ENCODE measurements at regions not wholly inside any gene's neighbourhood (a gene's known extent, or its start where the extent isn't known, plus 50 kb on each side); places are given as distances from the start of the nearest gene placed in this dataset.
A peak's percentile ranks its signal among the peaks of the same experiment; 100 is the strongest.

DNA sequence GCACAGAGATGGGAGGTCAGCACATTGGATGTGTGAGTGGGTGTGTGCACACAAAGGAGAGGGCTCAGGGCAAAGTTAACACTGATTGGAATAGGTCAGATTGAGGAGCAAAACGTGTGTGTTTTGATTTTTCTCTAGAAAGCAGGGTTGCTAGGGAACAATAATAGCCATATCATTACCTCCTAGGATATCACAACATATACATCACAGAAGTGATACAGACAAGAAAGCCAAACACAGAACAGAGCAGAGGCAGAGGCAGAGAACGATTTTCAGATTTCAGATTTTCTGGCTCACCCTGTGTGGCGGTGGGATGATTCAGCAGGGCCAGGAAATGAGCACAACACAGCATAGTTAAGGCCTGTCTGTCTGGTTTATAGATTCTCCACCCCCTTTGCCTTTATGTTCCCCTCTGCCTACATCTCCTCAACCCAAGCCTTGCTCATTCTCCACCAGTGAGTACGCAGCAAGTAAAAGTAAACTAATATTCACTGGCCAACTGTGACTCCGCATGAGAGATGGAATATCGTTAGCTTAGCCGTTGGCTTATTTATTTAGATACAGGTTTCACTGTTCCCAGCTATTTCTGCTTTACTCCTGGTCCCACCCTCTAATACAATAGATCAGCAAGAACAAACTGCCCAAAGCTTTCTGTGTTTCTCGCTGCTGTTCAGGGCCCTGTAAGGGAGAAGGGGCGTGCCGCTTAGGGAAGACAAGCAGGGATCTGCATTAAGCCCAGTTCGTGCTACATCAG, 182.7 kb upstream of the TSC22D1 start:
- TF ChIP-seq, protein P1, sequence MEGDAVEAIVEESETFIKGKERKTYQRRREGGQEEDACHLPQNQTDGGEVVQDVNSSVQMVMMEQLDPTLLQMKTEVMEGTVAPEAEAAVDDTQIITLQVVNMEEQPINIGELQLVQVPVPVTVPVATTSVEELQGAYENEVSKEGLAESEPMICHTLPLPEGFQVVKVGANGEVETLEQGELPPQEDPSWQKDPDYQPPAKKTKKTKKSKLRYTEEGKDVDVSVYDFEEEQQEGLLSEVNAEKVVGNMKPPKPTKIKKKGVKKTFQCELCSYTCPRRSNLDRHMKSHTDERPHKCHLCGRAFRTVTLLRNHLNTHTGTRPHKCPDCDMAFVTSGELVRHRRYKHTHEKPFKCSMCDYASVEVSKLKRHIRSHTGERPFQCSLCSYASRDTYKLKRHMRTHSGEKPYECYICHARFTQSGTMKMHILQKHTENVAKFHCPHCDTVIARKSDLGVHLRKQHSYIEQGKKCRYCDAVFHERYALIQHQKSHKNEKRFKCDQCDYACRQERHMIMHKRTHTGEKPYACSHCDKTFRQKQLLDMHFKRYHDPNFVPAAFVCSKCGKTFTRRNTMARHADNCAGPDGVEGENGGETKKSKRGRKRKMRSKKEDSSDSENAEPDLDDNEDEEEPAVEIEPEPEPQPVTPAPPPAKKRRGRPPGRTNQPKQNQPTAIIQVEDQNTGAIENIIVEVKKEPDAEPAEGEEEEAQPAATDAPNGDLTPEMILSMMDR (IDR thresholded peaks at IDR 0.05; ENCODE audit: insufficient read depth, low read length, missing control alignments): no peak
- ChIA-PET POLR2A (no interaction called here), CTCF (no interaction called here)
- no peak overlapping the region for H3K4me3 ChIP-seq (ENCODE audit: low read depth, low read length)
- DNase-seq (ENCODE audit: low read depth, low spot score): peak; percentile 87

DNA sequence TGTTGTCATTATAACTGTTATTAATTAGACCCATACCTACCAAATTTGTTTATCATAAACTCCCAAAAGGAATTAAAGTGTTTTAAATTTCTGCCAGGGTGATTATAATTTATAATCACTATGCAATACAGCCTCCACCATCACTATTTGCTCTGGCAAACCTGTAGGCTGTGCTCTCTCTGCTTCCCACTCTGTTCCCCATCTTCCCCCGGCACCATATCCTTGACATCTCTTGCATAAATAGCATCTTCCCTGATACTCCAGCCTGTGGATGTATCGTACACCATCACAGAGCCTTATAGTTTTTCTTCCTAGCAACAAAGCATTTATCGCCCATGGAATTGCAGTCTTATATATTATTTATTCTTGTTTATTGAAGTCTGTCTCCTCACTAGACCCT, 181.5 kb upstream of the TSC22D1 start:
- ChIA-PET POLR2A (no interaction called here), CTCF (no interaction called here)
- H3K4me3 ChIP-seq (ENCODE audit: low read depth, low read length): no peak overlapping the region
- TF ChIP-seq, protein P1 (IDR thresholded peaks at IDR 0.05; ENCODE audit: insufficient read depth, low read length, missing control alignments): no peak
- DNase-seq (ENCODE audit: low read depth, low spot score): no peak

DNA sequence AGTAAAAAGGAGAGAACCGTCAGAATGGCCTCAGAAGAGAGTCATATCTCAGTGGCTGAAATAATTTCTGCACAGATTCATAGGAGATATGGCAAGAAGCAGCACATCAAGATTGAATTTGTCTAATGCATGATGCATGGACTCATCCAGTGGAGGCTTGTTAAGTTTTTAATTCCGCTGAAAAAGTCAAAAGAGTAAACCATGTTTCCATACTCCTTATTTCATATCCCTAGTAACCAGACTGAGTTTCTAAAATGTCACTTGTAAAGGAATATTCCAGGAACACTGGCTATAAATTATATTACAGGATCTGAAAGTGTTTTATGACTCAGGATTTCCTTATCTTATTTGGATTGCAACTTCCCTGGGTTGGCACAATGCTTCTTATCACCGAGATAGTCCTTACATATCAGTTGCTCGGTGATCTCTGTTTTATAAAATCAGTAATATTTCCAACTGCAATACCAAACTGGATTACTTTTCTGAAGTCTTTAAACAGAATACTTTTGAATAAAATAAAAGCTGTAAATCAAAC, 180.2 kb upstream of the TSC22D1 start:
- no peak overlapping the region for H3K4me3 ChIP-seq (ENCODE audit: low read depth, low read length)
- CTCF ChIA-PET: interaction anchor here (1.3 to 1.4 kb wide), 2 partner anchors 9 to 162 kb away, joined by 3 read pairs; no protein-coding TSS in a partner anchor
- POLR2A ChIA-PET: no interaction called here
- DNase-seq (ENCODE audit: low read depth, low spot score): no peak
- TF ChIP-seq, protein P1 (IDR thresholded peaks at IDR 0.05; ENCODE audit: insufficient read depth, low read length, missing control alignments): no peak

DNA sequence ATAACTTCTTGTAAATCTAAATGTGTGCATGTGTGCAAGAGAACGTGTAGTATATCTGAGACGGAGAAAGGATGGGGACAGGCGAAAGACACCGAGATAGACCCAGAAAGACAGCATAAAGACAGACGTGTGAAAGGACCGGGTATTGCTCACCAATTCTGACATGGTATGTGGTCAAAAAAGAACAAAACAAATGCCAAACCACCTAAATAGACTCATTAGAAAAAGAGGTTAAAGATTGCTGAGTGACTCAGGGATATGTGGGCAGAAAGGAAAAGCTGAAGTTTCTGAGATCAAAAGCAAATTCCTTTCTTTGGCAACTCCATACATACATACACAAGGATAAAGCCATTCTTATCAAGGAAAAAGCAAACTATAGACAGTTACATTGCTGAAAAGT, 179.7 kb upstream of the TSC22D1 start:
- CTCF ChIA-PET: interaction anchor here (1.4 kb wide), 1 partner anchor 9 kb away, joined by 3 read pairs; no protein-coding TSS in a partner anchor
- POLR2A ChIA-PET: no interaction called here

DNA sequence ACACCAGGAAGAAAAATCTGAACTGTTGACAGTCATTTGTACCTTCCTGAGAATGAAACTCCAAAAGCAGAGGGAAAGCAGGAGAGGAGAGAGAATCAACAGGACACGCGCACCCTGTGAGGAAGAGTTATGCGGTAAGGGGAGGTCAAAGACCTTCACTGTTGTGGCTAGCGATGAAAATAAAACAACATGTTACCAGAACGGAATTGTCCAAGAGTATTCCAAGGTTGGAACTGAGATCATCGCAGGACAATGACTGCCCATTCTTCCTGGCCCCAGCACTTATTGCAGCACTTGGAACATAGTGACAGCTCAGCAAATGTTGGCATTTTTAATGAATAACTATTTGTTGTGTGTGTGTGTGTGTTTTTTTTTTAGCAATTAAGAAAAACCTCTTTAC, 176.0 kb upstream of the TSC22D1 start:
- H3K4me3 ChIP-seq (ENCODE audit: low read depth, low read length): no peak overlapping the region
- ChIA-PET POLR2A (interaction anchor here (0.6 kb wide), 1 partner anchor 229 kb away, joined by 3 read pairs; no protein-coding TSS in a partner anchor), CTCF (interaction anchor here (1.0 kb wide), 1 partner anchor 136 kb away, joined by 3 read pairs; no protein-coding TSS in a partner anchor)
- TF ChIP-seq, protein P1 (IDR thresholded peaks at IDR 0.05; ENCODE audit: insufficient read depth, low read length, missing control alignments): no peak
- DNase-seq (ENCODE audit: low read depth, low spot score): no peak

More for the DNA sequence above, 179.7 kb upstream of the TSC22D1 start:
- no peak for DNase-seq (ENCODE audit: low read depth, low spot score)
- H3K4me3 ChIP-seq (ENCODE audit: low read depth, low read length): no peak overlapping the region
- TF ChIP-seq, protein P1 (IDR thresholded peaks at IDR 0.05; ENCODE audit: insufficient read depth, low read length, missing control alignments): no peak

DNA sequence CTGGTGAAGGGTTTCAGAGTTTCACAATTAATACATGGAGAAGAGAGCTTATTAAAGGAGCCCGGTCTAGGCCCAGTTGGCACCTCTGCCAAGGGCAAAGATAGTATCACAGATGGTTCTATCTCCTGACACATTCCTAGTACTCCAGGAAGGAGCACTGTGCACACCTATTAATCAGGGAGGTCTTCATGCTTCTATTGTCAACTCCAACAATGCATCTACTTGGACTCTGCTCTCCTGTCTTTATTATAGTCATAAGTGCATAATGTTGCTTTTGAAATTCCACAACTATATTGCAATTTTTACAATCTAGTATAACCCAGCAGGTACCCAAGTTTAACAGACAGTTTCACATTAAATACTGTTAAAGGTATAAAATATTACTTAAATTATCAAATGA, 174.5 kb upstream of the TSC22D1 start:
- ChIA-PET POLR2A (no interaction called here), CTCF (interaction anchor here (1.2 kb wide), 1 partner anchor 24 kb away, joined by 4 read pairs; no protein-coding TSS in a partner anchor)
- TF ChIP-seq, protein P1 (IDR thresholded peaks at IDR 0.05; ENCODE audit: insufficient read depth, low read length, missing control alignments): no peak
- no peak overlapping the region for H3K4me3 ChIP-seq (ENCODE audit: low read depth, low read length)
- no peak for DNase-seq (ENCODE audit: low read depth, low spot score)
